Thyroid gland (tissue), 4 donors: ENCODE measurements at regions not wholly inside any gene's neighbourhood (a gene's known extent, or its start where the extent isn't known, plus 50 kb on each side); places are given as distances from the start of the nearest gene placed in this dataset.

Experiments
- POLR2A ChIP-seq, 2 donors: fragments of 450-650 bp; IDR thresholded peaks; one replicate each; pipeline ENCODE4 v1.6.1; 2017; ENCODE audit warnings: antibody characterized with exemption in 2 of 2, mild to moderate bottlenecking in 2 of 2, moderate library complexity in 1 of 2
- TF ChIP-seq, protein P1 (sequence below), 6 experiments: fragments of 200-600 bp in 3 of 6; fragments of 450-650 bp in 3 of 6; sonication (generic) in 3 of 6; IDR thresholded peaks; one replicate each; pipeline ENCODE4 v1.5.1; 2016 to 2019; ENCODE audit warnings: antibody characterized with exemption in 6 of 6, mild to moderate bottlenecking in 2 of 6, inconsistent platforms in 1 of 6, moderate library complexity in 1 of 6

DNA sequence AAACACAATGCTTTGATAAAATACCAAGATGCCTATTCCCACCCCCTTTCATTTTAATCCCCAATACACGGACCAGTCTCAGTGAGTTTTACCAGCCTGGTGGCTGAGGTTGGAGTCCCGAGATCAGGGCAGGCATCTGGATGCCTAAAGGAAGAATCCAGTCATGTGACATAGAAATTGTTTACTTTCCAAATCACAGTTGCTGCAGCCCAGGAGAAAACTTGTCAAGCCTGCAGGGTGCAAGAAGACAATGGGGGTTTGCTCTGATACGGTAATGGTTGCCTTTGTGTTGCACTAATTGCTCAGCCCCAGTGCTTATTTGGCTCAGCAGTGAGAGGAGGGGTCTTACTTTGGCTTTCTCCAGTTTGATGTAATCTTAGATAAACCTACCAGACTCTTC is 308.5 kb upstream of the POU3F2 start:
- TF ChIP-seq, protein P1, sequence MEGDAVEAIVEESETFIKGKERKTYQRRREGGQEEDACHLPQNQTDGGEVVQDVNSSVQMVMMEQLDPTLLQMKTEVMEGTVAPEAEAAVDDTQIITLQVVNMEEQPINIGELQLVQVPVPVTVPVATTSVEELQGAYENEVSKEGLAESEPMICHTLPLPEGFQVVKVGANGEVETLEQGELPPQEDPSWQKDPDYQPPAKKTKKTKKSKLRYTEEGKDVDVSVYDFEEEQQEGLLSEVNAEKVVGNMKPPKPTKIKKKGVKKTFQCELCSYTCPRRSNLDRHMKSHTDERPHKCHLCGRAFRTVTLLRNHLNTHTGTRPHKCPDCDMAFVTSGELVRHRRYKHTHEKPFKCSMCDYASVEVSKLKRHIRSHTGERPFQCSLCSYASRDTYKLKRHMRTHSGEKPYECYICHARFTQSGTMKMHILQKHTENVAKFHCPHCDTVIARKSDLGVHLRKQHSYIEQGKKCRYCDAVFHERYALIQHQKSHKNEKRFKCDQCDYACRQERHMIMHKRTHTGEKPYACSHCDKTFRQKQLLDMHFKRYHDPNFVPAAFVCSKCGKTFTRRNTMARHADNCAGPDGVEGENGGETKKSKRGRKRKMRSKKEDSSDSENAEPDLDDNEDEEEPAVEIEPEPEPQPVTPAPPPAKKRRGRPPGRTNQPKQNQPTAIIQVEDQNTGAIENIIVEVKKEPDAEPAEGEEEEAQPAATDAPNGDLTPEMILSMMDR (IDR thresholded peaks at IDR 0.05) = no peak
- no peak for TF ChIP-seq POLR2A (IDR thresholded peaks at IDR 0.05)
